Activated CD8-positive, alpha-beta memory T cell treated with anti-CD3 and anti-CD28 coated beads for 24 hours (primary cell): ENCODE measurements at regions not wholly inside any gene's neighbourhood (a gene's known extent, or its start where the extent isn't known, plus 50 kb on each side); places are given as distances from the start of the nearest gene placed in this dataset.

Experiments used
- DNase-seq: peaks from one replicate; pipeline ENCODE4 v3.0.0-alpha.2; 2020

DNA sequence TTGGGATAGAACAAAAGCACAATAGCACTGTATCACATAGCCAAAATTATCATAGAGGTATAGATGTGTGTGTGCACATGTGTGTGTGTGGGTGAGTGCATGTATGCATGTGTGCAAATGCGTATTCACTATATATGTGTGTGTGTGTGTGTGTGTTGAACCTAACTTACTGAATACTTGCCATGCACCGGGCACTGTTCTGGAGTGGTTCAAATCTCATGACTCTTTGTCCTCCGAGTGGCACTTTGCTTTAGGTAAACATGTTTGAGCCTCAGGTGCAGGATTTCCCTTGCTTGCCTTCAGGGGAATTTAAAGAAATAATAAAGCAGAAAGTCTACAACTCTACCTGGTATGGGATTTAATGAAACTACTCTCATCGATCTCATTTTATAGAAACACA, 183.5 kb upstream of the GDNF start:
- no peak for DNase-seq

DNA sequence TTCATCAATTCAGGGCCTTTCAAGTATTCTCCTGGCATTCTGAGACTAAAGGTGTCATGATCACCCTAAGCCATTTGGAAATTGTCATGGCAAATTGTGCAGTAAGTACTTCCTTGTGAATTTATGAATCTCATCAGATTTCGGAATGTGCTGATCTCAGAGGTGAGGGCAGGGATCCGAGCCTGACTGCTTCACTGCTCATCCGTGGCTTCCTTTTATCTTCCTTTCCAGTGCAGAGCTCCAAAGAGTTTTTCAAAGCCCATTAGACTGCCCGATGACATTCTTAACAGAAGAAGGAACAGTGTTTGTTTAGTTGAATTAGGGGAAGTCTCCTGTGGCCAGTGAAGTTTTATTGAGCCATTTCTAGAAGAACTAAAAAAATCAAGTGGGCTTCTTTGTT, 182.8 kb upstream of the GDNF start:
- DNase-seq, result no peak

- DNase-seq, result no peak
Measured at GRCh38 chr5:38018016-38018415, 178.2 kb upstream of the GDNF start.

- no peak for DNase-seq
Measured at GRCh38 chr5:38013107-38013506, 173.3 kb upstream of the GDNF start.

DNA sequence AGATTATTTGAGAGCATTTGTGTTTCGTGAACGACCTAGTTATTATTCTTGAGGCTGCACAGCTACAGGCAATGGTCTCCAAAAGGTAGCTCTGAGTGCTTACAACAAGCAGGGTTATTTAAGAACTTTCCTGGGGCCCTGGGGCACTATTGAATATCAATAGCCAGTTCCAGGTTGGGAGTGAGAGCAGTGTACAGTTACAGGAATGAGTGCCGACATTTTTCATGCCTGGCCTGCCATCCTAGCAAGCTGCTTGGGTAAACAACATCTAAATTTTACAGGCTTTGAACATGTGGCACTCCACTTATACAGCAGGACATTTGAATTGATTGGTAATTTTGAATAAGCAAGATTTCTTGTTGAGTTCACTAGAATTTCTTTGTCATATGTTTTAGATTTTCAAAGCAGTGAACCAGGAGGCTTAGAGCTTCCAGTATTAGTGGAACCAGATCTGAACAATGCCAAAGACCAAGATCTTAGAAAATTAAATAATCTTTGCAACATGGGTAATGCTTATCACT, 171.9 kb upstream of the GDNF start:
- DNase-seq, result no peak

GRCh38 chr5:38009749-38010358, 170.0 kb upstream of the GDNF start:
- no peak for DNase-seq

GRCh38 chr5:38008198-38008597, 168.4 kb upstream of the GDNF start:
- no peak for DNase-seq

DNA sequence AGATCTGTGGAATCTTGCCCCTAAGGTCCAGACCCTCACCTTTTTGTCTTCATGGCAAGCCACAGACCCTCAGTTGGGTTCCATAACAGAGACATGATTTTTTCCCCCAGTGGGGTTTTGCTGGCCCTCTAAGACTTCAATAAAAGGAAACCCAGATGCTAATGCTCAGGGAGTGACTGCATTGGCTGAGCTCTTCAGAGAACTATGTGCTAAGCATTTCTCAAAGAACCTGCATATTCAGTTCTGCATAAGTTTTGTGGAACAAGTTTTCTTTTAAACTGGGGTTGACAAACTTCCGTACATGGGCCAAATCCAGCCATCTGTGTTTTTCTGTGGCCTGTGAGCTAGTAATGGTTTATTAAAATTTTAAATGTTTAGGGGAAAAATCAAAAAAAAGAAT, 159.8 kb upstream of the GDNF start:
- DNase-seq, result no peak

DNA sequence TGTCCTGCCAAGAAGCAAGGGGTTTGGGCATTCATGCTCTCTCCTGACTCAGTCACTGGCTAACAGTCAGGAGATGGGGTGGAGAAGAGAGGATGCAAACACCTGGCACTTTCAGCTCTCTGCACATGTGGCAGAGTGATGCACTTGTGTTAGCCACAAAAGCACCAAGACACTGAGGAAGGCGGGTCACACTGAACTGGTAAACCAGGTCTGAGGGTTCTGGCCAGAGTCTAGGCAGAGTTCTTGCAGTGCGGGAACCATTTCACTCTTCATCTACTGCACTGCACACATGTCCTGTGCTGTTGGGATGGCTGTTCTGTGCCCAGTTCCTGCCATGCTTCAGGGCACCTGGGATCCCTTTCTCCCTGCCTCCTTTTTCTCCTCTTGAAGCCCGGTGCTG, 157.1 kb upstream of the GDNF start:
- DNase-seq, result no peak

- DNase-seq, result no peak
Measured at GRCh38 chr5:37994729-37995128, 154.9 kb upstream of the GDNF start.

DNA sequence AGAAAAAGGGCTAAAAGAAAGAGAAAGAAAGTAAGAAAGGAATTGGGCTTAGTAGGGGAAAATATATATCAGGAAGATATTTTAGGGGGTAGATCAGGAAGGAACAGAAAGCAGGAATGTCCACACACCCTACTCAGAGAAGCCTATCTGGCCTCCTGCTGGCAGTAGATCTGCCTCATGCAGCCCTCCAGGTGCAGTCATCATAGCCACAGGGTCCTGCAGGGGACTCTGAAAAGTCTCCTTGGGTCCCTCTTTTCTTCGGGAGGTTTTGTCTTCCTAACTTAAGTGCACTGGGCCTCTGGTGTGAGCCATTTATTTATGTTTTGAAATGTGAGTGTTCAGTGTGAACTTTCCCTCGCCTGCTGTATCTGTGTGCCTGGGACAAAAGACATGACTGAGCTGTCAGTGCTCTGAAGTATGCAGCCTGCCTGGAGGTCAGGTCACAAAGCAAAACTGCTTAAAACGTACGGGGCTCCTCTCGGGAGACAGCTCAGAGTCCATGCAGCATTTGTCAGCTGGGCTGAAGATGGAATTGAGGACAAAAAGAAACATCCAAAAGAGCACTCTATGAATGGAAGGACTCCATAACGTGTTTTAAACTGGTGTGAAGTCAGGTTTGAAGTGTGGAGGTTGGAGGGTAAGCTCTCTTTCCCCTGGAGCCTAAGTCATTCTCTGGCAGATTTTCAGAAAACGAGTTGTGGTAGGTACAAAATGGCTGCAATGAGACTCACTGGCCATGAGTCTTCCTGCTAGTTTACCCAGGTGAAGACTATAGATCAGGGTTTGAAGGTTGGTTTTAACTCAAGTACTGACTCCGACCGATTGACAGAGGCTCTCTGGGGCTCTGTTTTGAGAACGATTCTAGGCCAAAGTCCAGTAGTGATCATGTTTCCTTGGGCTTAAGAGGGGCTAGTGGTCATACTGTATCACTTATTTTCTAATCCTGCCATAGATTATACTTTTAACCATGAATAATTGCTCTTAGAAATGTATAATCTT, 151.8 kb upstream of the GDNF start:
- DNase-seq, result no peak

GRCh38 chr5:37989884-37990283, 150.0 kb upstream of the GDNF start:
- DNase-seq, result no peak

- no peak for DNase-seq
Measured at GRCh38 chr5:37988454-37989046, 148.7 kb upstream of the GDNF start.

- DNase-seq, result no peak
Measured at GRCh38 chr5:37984300-37984699, 144.5 kb upstream of the GDNF start.

DNA sequence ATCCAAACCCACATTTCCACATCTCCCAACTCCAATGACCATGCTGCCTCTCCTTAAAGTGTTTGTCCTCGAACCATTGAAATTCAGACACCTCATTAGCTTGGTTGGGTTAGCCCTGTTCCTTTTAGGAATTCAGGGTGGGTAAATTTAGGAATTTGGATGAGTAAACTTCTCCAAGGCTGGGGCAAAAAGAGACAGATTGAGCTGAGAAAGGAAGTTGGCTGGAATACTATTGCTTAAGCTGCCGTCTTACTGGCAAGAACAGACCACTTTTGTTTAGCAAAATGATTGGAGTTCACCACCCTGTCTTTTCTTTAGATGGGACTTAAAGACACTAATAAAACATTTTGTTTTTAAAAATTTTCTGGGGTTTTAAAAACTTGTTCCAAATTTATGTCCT, 143.6 kb upstream of the GDNF start:
- DNase-seq, result no peak

DNA sequence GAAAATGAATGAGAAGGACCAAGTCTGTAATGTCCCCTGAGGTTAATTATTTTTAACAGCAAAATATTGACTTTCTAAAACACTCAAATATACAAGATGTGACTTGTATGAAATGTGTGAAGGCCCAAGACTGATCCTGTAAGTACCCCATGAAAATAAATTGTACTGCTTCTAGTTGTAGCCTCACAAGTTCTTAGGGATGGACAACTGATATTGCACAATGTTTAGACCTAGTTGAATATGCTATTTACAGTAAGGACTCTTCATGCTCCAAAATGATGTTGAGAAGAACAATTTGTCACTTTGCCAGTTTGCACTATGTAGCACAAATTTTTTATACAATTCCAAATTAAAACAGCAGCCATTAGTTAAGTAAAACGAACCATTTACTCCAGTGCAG, 139.7 kb upstream of the GDNF start:
- no peak for DNase-seq

DNA sequence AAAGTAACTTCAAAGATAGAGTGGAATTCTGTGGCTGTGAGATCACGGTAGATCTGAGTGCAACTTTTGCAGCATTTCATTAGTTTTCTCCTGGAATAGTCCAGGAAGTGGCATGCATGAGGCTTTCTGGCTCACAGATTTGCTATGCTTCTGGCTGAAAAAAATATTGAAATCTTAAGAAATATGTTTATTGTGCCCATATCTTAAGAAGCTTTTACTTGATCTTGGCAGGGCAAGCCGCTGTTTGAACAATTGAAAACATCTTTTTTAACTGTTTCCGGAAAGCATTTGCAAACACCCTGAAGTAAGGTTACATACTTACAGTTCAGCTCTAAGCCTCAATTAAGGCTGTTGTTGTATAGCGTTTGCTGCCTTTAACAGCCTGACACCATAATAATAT, 135.7 kb upstream of the GDNF start:
- no peak for DNase-seq

- DNase-seq, result no peak
Measured at GRCh38 chr5:37971483-37972024, 131.7 kb upstream of the GDNF start.

- no peak for DNase-seq
Measured at GRCh38 chr5:37966871-37967270, 127.0 kb upstream of the GDNF start.

DNA sequence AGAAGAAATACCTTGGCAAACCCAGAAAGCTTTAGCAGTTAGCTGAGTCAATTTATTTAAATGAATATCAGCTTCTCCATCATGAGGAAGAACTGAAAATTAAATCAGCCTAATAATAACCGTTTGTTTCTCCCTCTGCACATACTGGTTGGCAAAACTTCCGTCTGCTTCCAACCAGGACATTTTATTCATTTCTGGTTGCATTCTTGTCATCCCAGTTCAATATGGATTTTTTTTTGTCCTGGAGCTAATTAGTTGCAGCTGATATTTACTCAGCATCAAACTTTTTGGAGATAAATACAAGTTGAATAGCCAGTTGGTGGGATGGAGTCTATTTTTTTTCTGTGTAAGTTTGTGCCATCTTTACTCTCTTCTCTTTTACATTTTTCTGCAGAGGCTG, 126.5 kb upstream of the GDNF start:
- no peak for DNase-seq

- no peak for DNase-seq
Measured at GRCh38 chr5:37962389-37962788, 122.5 kb upstream of the GDNF start.

GRCh38 chr5:37957218-37957617, 117.4 kb upstream of the GDNF start:
- DNase-seq, result no peak

DNA sequence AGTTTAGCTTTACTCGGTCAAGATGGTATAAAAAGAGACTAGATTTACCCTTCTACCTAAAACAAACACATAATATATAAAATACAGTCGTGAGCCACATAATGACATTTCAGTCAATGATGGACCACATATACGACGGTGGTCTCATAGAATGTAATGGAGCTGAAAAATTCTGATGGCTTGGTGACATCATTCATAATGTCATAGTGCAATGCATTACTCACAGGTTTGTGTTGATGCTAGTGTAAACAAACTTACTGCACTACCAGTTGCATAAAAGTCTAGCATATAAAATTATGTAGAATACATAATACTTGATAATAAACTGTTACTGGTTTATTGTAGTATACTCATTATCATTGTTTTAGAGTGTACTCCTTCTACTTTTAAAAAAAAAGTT, 115.9 kb upstream of the GDNF start:
- no peak for DNase-seq

DNA sequence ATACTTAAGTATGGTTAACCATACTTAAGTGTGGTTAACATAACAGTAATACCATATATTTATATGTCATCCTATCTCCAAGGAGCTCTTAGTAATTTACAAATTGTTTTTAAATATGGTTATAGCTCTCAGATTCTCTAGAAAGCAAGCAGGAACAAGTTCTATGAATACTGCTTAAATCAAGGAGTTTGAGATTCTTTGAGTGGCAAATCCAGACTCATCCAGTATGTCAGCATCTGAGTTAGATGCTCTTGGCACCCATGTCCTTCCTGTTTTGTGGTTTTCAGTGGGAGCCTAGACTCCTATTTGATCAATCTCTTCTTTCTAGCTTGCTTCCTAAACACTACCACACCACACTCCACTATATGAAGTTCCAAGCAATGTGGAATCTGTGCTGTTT, 114.7 kb upstream of the GDNF start:
- DNase-seq, result no peak
